K562 (cell line): ENCODE measurements at regions not wholly inside any gene's neighbourhood (a gene's known extent, or its start where the extent isn't known, plus 50 kb on each side); places are given as distances from the start of the nearest gene placed in this dataset.

Source experiments
- ATAC-seq: fragments of 200-7000 bp; cut with Tn5 transposase; 3 replicates; pipeline ENCODE4 v1.9.1; 2020; ENCODE audit warnings: moderate library complexity
- BruUV-seq: library from RNA; stranded (reverse); fragments of 400-500 nt; replicated peaks from 2 replicates; lab custom pipeline; 2021; lab: Mats Ljungman, UMichigan
- CTCF ChIA-PET: fragments of 300-600 bp; formaldehyde crosslinking; extraction: SDS; loops from one replicate; lab custom pipeline; 2021; ENCODE audit warnings: low intra/inter-chr PET ratio; lab: Yijun Ruan, JAX
- POLR2A ChIA-PET: fragments of 300-600, 350-650 bp; sonication (Branson Sonifier 250); formaldehyde crosslinking; extraction: SDS; loops from one replicate; lab custom pipeline; 2021; ENCODE audit warnings: antibody characterized with exemption, inconsistent platforms; lab: Yijun Ruan, JAX
- DNase-seq, 4 experiments: peaks; one replicate each; pipeline versions ENCODE4 v3.0.0 to v3.0.0-alpha.2; 2011 to 2018; ENCODE audit warnings: low spot score in 3 of 4, mixed read lengths in 3 of 4; ENCODE audit errors: extremely low read depth in 1 of 4
- FAIRE-seq: peaks from 2 replicates; lab custom pipeline; 2011; peaks lifted over from hg19 to GRCh38; lab: Jason Lieb, UNC
- H2AFZ ChIP-seq: 2 replicates; pipeline ENCODE4 v1.6.0; 2011; ENCODE audit warnings: low read depth, low read length, control low read depth, inconsistent platforms
- H3K27ac ChIP-seq: fragments of 200-600 bp; 3 replicates; pipeline ENCODE4 v1.8.0; 2011; ENCODE audit warnings: low read depth, mild to moderate bottlenecking, control low read depth, inconsistent platforms, low read length, moderate library complexity, mixed read lengths; ENCODE audit errors: extremely low read depth
- H3K27me3 ChIP-seq, 2 experiments: fragments of 300-600 bp in 1 of 2; 2 replicates in 1 of 2; 3 replicates in 1 of 2; pipeline versions ENCODE4 v1.6.0 to v1.8.0; 2011; ENCODE audit warnings: inconsistent platforms in 2 of 2, low read length in 2 of 2, mild to moderate bottlenecking in 1 of 2, mixed read lengths in 1 of 2, moderate library complexity in 1 of 2; ENCODE audit not compliant: control insufficient read depth in 2 of 2, insufficient read depth in 2 of 2
- H3K36me3 ChIP-seq: fragments of 300-600 bp; 3 replicates; pipeline ENCODE4 v1.8.0; 2011; ENCODE audit warnings: mild to moderate bottlenecking, low read length, inconsistent platforms; ENCODE audit not compliant: control insufficient read depth, insufficient read depth
- H3K4me1 ChIP-seq, 2 experiments: fragments of 200-600 bp in 1 of 2; replicated peaks in 1 of 2; 2 replicates in 1 of 2; 3 replicates in 1 of 2; pipeline versions ENCODE4 v1.5.1 to v1.8.0; 2011; ENCODE audit warnings: inconsistent platforms in 2 of 2, low read length in 2 of 2, mild to moderate bottlenecking in 1 of 2, mixed read lengths in 1 of 2, moderate library complexity in 1 of 2; ENCODE audit not compliant: control insufficient read depth in 2 of 2, insufficient read depth in 2 of 2
- H3K4me2 ChIP-seq: 2 replicates; pipeline ENCODE4 v1.6.1; 2011; ENCODE audit warnings: low read length, control low read depth, inconsistent platforms, mixed read lengths; ENCODE audit not compliant: insufficient read depth
- H3K4me3 ChIP-seq: fragments of 200-600 bp; sonication (generic), shearing (Covaris generic); 2 replicates; pipeline ENCODE4 v1.5.1; 2016; ENCODE audit warnings: control low read depth, inconsistent platforms
- H3K79me2 ChIP-seq: fragments of 200-600 bp; 3 replicates; pipeline ENCODE4 v1.8.0; 2011; ENCODE audit warnings: low read length, inconsistent platforms; ENCODE audit not compliant: control insufficient read depth, insufficient read depth
- H3K9ac ChIP-seq, 2 experiments: 2 replicates each; pipeline versions ENCODE4 v1.6.0 to v1.6.1; 2011; ENCODE audit warnings: low read depth in 2 of 2, low read length in 2 of 2, control low read depth in 1 of 2, inconsistent platforms in 1 of 2, mild to moderate bottlenecking in 1 of 2, mixed read lengths in 1 of 2; ENCODE audit not compliant: insufficient read depth in 1 of 2
- H3K9me1 ChIP-seq: one replicate; pipeline ENCODE4 v1.6.0; 2011; ENCODE audit warnings: inconsistent platforms, mild to moderate bottlenecking, low read length, moderate library complexity; ENCODE audit not compliant: control insufficient read depth, insufficient read depth
- H3K9me3 ChIP-seq: replicated peaks from 2 replicates; pipeline ENCODE4 v1.5.1; 2011; ENCODE audit warnings: low read depth, low read length, inconsistent platforms; ENCODE audit not compliant: control insufficient read depth, insufficient read depth
- H4K20me1 ChIP-seq: replicated peaks from 2 replicates; pipeline ENCODE4 v1.6.1; 2011; ENCODE audit warnings: low read length, inconsistent platforms, mixed read lengths; ENCODE audit not compliant: control insufficient read depth, insufficient read depth
- CHD4 ChIP-seq: fragments of 200-600 bp; sonication (generic); IDR thresholded peaks from 3 replicates; pipeline ENCODE4 v1.6.1; 2012; ENCODE audit warnings: low read depth, mild to moderate bottlenecking, mixed read lengths, low read length, inconsistent platforms; ENCODE audit not compliant: insufficient read depth, insufficient replicate concordance, poor library complexity, severe bottlenecking
- HMBOX1 ChIP-seq: sonication (generic); IDR thresholded peaks from 2 replicates; pipeline ENCODE4 v1.6.1; 2016
- MCM3 ChIP-seq: fragments of 450-650 bp; IDR thresholded peaks from 2 replicates; pipeline ENCODE4 v1.6.1; 2016
- MLX ChIP-seq, 2 experiments: fragments of 450-650 bp in 1 of 2; sonication (generic) in 1 of 2; formaldehyde crosslinking; conservative IDR thresholded peaks; 2 replicates each; pipeline versions ENCODE4 v1.4.0 to v1.8.1; 2020 to 2022; ENCODE audit warnings: mild to moderate bottlenecking in 1 of 2, missing genetic modification reagents in 1 of 2
- NCOA4 ChIP-seq: fragments of 450-650 bp; IDR thresholded peaks from 2 replicates; pipeline ENCODE4 v1.6.1; 2018; ENCODE audit warnings: mild to moderate bottlenecking; ENCODE audit not compliant: partially characterized antibody
- NR2C1 ChIP-seq, 2 experiments: fragments of 450-650 bp; IDR thresholded peaks; 2 replicates each; pipeline ENCODE4 v1.6.1; 2017; ENCODE audit warnings: mild to moderate bottlenecking in 2 of 2, antibody characterized with exemption in 1 of 2, inconsistent platforms in 1 of 2, missing compliant biosample characterization in 1 of 2, missing genetic modification characterization in 1 of 2
- POLR2A ChIP-seq: fragments of 450-650 bp; conservative IDR thresholded peaks from 2 replicates; pipeline ENCODE4 v1.6.1; 2016
- TSC22D4 ChIP-seq: fragments of 450-650 bp; IDR thresholded peaks from 2 replicates; pipeline ENCODE4 v1.6.1; 2016; ENCODE audit warnings: missing genetic modification characterization, missing biosample characterization, control low read depth
- ZBTB33 ChIP-seq: sonication (generic); formaldehyde crosslinking; IDR thresholded peaks from 2 replicates; pipeline ENCODE4 v1.8.1; 2023; ENCODE audit warnings: mild to moderate bottlenecking, missing genetic modification reagents
- ZNF253 ChIP-seq: fragments of 250-450 bp; sonication (Bioruptor Pico); conservative IDR thresholded peaks from 2 replicates; pipeline ENCODE4 v1.6.1; 2021; ENCODE audit warnings: mild to moderate bottlenecking
- ZNF280A ChIP-seq: fragments of 450-650 bp; IDR thresholded peaks from 2 replicates; pipeline ENCODE4 v1.6.1; 2018; ENCODE audit warnings: mild to moderate bottlenecking, low read depth; ENCODE audit not compliant: partially characterized antibody
- ZNF280B ChIP-seq: fragments of 250-450 bp; sonication (Bioruptor Pico); IDR thresholded peaks from 2 replicates; pipeline ENCODE4 v1.5.1; 2021; ENCODE audit warnings: mild to moderate bottlenecking
- ZNF445 ChIP-seq: fragments of 250-450 bp; sonication (Bioruptor Pico); IDR thresholded peaks from 2 replicates; pipeline ENCODE4 v1.4.0; 2020; ENCODE audit warnings: low read depth, mild to moderate bottlenecking, moderate library complexity
- WGBS: fragments of 100-300 bp; shearing (Covaris generic); methylation state at CpG from one replicate; pipeline ENCODE4 v1.1.6; 2016; ENCODE audit warnings: low coverage, mixed read lengths; ENCODE audit not compliant: insufficient coverage; ENCODE audit errors: missing lambda C conversion rate; 5-methylcytosine and 5-hydroxymethylcytosine counted together
- in situ Hi-C: fragments of 300-500 bp; cut with MboI; formaldehyde crosslinking; loops from 4 replicates; pipeline ENCODE4 v1.15.0; 2018; ENCODE audit warnings: inconsistent platforms, mixed read lengths
- intact Hi-C: fragments of 100-400 bp; cut with micrococcal nuclease; formaldehyde crosslinking; loops from 2 replicates; pipeline ENCODE4 v1.14.2; 2022
- TF ChIP-seq, protein P1 (sequence below): fragments of 250-450 bp; sonication (Bioruptor Pico); IDR thresholded peaks from 2 replicates; pipeline ENCODE4 v1.8.0; 2022; ENCODE audit warnings: moderate library complexity, mild to moderate bottlenecking, inconsistent platforms

DNA sequence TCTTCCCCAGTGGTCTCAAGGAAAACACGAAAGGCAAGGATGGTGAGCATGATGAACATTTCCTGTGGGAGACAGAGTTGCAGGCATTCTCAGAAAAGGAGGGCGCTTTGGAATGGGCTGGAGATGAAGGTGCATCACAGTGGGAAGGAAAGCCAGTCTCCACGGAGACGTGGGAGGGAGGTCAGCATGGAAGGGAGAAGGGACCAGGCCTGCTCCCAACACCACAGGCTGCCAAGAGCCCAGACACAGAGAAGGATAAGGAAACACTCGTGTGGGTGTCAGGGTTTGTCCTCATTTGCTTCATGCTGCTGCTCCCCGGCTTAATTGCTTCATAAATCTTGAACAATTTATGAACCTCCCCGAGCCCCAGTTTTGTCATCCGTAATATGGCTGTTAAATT is 231.5 kb upstream of the ZNF32 start:
- no peak overlapping the region for H3K9ac ChIP-seq
- no peak for DNase-seq
- 0 out of 2 replicates have a peak, but pooled peaks cover 5% of the 10 kb centered on the region for H4K20me1 ChIP-seq
- no peaks in the 10 kb centered on the region for H3K9me1 ChIP-seq
- no peaks in the 10 kb centered on the region for H3K4me1 ChIP-seq
- no peaks in the 10 kb centered on the region for H3K36me3 ChIP-seq
- BruUV-seq, result no TSS peak
- intact Hi-C loops, result no loop called here
- ATAC-seq, result no peak
- no peak overlapping the region for H3K4me2 ChIP-seq
- no peak overlapping the region for H2AFZ ChIP-seq
- ChIA-PET POLR2A (interaction anchor here (0.6 to 0.7 kb wide), 2 partner anchors 194 to 626 kb away, joined by 3 read pairs; no protein-coding TSS in a partner anchor), CTCF (no interaction called here)
- no peak overlapping the region for H3K4me3 ChIP-seq
- in situ Hi-C loops, result no loop called here
- H3K27me3 ChIP-seq, result peaks cover 30 to 44% of the 10 kb centered on the region in 2 experiments
- H3K9me3 ChIP-seq, result no peaks in the 10 kb centered on the region
- FAIRE-seq, result no peak
- H3K79me2 ChIP-seq, result no peaks in the 10 kb centered on the region
- H3K27ac ChIP-seq, result no peak overlapping the region
- 0% methylated on average over 7 of the region's 8 CpGs for WGBS
- TF ChIP-seq CHD4 (no peak), ZNF280A (no peak), NCOA4 (no peak), POLR2A (no peak), MLX (CRISPR knock-in tag; conservative IDR thresholded peaks at IDR 0.05) (no peak), ZNF445 (no peak), HMBOX1 (no peak), TSC22D4 (tag) (no peak), ZNF253 (no peak), MCM3 (no peak), ZNF280B (CRISPR knock-in tag) (no peak), NR2C1 (IDR thresholded peaks at IDR 0.05) (no peak), NR2C1 (tag; IDR thresholded peaks at IDR 0.05) (no peak), ZBTB33 (no peak)
- TF ChIP-seq, protein P1, sequence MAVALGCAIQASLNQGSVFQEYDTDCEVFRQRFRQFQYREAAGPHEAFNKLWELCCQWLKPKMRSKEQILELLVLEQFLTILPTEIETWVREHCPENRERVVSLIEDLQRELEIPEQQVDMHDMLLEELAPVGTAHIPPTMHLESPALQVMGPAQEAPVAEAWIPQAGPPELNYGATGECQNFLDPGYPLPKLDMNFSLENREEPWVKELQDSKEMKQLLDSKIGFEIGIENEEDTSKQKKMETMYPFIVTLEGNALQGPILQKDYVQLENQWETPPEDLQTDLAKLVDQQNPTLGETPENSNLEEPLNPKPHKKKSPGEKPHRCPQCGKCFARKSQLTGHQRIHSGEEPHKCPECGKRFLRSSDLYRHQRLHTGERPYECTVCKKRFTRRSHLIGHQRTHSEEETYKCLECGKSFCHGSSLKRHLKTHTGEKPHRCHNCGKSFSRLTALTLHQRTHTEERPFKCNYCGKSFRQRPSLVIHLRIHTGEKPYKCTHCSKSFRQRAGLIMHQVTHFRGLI (CRISPR knock-in tag), result no peak
